IMR-90 (cell line): ENCODE measurements at regions not wholly inside any gene's neighbourhood (a gene's known extent, or its start where the extent isn't known, plus 50 kb on each side); places are given as distances from the start of the nearest gene placed in this dataset.

Experiments
- ATAC-seq: fragments of 200-7000 bp; cut with Tn5 transposase; 2 replicates; pipeline ENCODE4 v1.9.1; 2020; ENCODE audit warnings: low read depth, mild to moderate bottlenecking, moderate library complexity
- BruUV-seq: library from RNA; stranded (reverse); fragments of 400-500 nt; replicated peaks from 2 replicates; lab custom pipeline; 2021; lab: Mats Ljungman, UMichigan
- CTCF ChIA-PET: fragments of 300-600 bp; formaldehyde crosslinking; extraction: SDS; loops from one replicate; lab custom pipeline; 2021; ENCODE audit warnings: antibody characterized with exemption; lab: Yijun Ruan, JAX
- POLR2A ChIA-PET: fragments of 300-600 bp; sonication (Branson Sonifier 250); formaldehyde crosslinking; loops from one replicate; lab custom pipeline; 2022; ENCODE audit warnings: antibody characterized with exemption; ENCODE audit not compliant: unreplicated experiment; lab: Charles Lee
- DNase-seq: peaks from one replicate; pipeline ENCODE4 v3.0.0; 2013
- H2AFZ ChIP-seq: replicated peaks from 2 replicates; pipeline ENCODE3; 2013; ENCODE audit warnings: low read length, mild to moderate bottlenecking; ENCODE audit not compliant: poor library complexity
- H2AK5ac ChIP-seq: 2 replicates; pipeline ENCODE4 v1.6.1; 2013; ENCODE audit warnings: low read depth, low read length, inconsistent platforms
- H2AK9ac ChIP-seq: replicated peaks from 2 replicates; pipeline ENCODE3; 2013; ENCODE audit warnings: mild to moderate bottlenecking, low read depth, low read length, moderate library complexity; ENCODE audit not compliant: poor library complexity
- H2BK120ac ChIP-seq: 2 replicates; pipeline ENCODE4 v1.6.1; 2013; ENCODE audit warnings: low read depth, low read length, inconsistent platforms
- H2BK15ac ChIP-seq: 3 replicates; pipeline ENCODE4 v1.6.1; 2013; ENCODE audit warnings: low read depth, low read length, inconsistent platforms
- H2BK20ac ChIP-seq: 2 replicates; pipeline ENCODE4 v1.6.1; 2013; ENCODE audit warnings: low read depth, mild to moderate bottlenecking, inconsistent platforms, low read length, moderate library complexity
- H2BK5ac ChIP-seq: 2 replicates; pipeline ENCODE4 v1.6.1; 2013; ENCODE audit warnings: mild to moderate bottlenecking, low read depth, low read length, inconsistent platforms; ENCODE audit not compliant: poor library complexity, severe bottlenecking
- H3K14ac ChIP-seq: replicated peaks from 2 replicates; pipeline ENCODE4 v1.6.1; 2013; ENCODE audit warnings: low read depth, low read length, inconsistent platforms
- H3K18ac ChIP-seq: 2 replicates; pipeline ENCODE4 v1.6.1; 2013; ENCODE audit warnings: low read depth, low read length, control low read depth
- H3K23ac ChIP-seq: 2 replicates; pipeline ENCODE4 v1.6.1; 2013; ENCODE audit warnings: low read depth, low read length, inconsistent platforms
- H3K27ac ChIP-seq: 2 replicates; pipeline ENCODE4 v1.5.1; 2013; ENCODE audit warnings: mild to moderate bottlenecking, control low read depth, low read length; ENCODE audit not compliant: insufficient read depth
- H3K27me3 ChIP-seq: 2 replicates; pipeline ENCODE4 v1.6.1; 2013; ENCODE audit warnings: low read length; ENCODE audit not compliant: control insufficient read depth, insufficient read depth
- H3K36me3 ChIP-seq: 2 replicates; pipeline ENCODE4 v1.6.1; 2013; ENCODE audit warnings: low read length, mixed read lengths; ENCODE audit not compliant: control insufficient read depth, insufficient read depth
- H3K4ac ChIP-seq: 2 replicates; pipeline ENCODE4 v1.6.1; 2013; ENCODE audit warnings: low read depth, low read length, inconsistent platforms
- H3K4me1 ChIP-seq: 2 replicates; pipeline ENCODE4 v1.6.1; 2013; ENCODE audit warnings: low read length, mixed read lengths; ENCODE audit not compliant: control insufficient read depth, insufficient read depth
- H3K4me2 ChIP-seq: 2 replicates; pipeline ENCODE4 v1.6.1; 2013; ENCODE audit warnings: low read depth, mild to moderate bottlenecking, control low read depth, low read length, moderate library complexity
- H3K4me3 ChIP-seq: 2 replicates; pipeline ENCODE4 v1.5.1; 2013; ENCODE audit warnings: low read depth, mild to moderate bottlenecking, control low read depth, low read length, moderate library complexity; ENCODE audit not compliant: insufficient read depth
- H3K56ac ChIP-seq: 2 replicates; pipeline ENCODE4 v1.6.1; 2013; ENCODE audit warnings: low read length, inconsistent platforms; ENCODE audit not compliant: insufficient read depth; ENCODE audit errors: extremely low read depth
- H3K79me1 ChIP-seq, 2 experiments: 2 replicates each; pipeline ENCODE4 v1.6.1; 2013; ENCODE audit warnings: low read length in 2 of 2, inconsistent platforms in 1 of 2, low read depth in 1 of 2
- H3K9ac ChIP-seq: 2 replicates; pipeline ENCODE4 v1.6.1; 2013; ENCODE audit warnings: low read depth, low read length, control low read depth
- H3K9me1 ChIP-seq: 2 replicates; pipeline ENCODE4 v1.6.1; 2013; ENCODE audit warnings: low read length, inconsistent platforms; ENCODE audit not compliant: insufficient read depth
- H3K9me3 ChIP-seq: 2 replicates; pipeline ENCODE4 v1.6.1; 2013; ENCODE audit warnings: low read length; ENCODE audit not compliant: control insufficient read depth, insufficient read depth
- H4K20me1 ChIP-seq: 2 replicates; pipeline ENCODE4 v1.6.1; 2013; ENCODE audit warnings: low read length, inconsistent platforms; ENCODE audit not compliant: insufficient read depth
- H4K5ac ChIP-seq: 2 replicates; pipeline ENCODE4 v1.6.1; 2013; ENCODE audit warnings: mild to moderate bottlenecking, low read depth, low read length, control low read depth
- H4K8ac ChIP-seq, 2 experiments: 2 replicates each; pipeline ENCODE4 v1.6.1; 2013; ENCODE audit warnings: low read depth in 2 of 2, low read length in 2 of 2, control low read depth in 1 of 2, inconsistent platforms in 1 of 2
- H4K91ac ChIP-seq: 2 replicates; pipeline ENCODE4 v1.6.1; 2013; ENCODE audit warnings: low read depth, low read length, inconsistent platforms; ENCODE audit not compliant: insufficient read depth
- NFE2L2 ChIP-seq: fragments of 150-350 bp; IDR thresholded peaks from 2 replicates; pipeline ENCODE4 v1.6.1; 2016; ENCODE audit warnings: low read depth, mild to moderate bottlenecking, low read length
- POLR2A ChIP-seq: IDR thresholded peaks from 2 replicates; pipeline ENCODE4 v1.6.1; 2012; ENCODE audit warnings: mild to moderate bottlenecking, low read depth, low read length
- RCOR1 ChIP-seq: IDR thresholded peaks from 2 replicates; pipeline ENCODE4 v1.6.1; 2012; ENCODE audit warnings: mild to moderate bottlenecking, low read length, improper control_type of control experiment; ENCODE audit not compliant: insufficient replicate concordance
- WGBS, 2 experiments: methylation state at CpG; one replicate each; pipeline versions ENCODE4 v1.1.5 to v1.1.7; 2013; ENCODE audit warnings: missing lambda C conversion rate in 2 of 2; ENCODE audit not compliant: insufficient read length in 1 of 2; ENCODE audit errors: extremely low coverage in 2 of 2; 5-methylcytosine and 5-hydroxymethylcytosine counted together
- dilution Hi-C: fragments of 300-500 bp; cut with HindIII; formaldehyde crosslinking; loops from one replicate; pipeline ENCODE4 v1.14.3; 2018; ENCODE audit warnings: low sequenced_read_pairs; ENCODE audit not compliant: unreplicated experiment
- in situ Hi-C: fragments of 300-500 bp; cut with MboI; formaldehyde crosslinking; loops from 3 replicates; pipeline ENCODE4 v1.14.3; 2019; ENCODE audit warnings: low sequenced_read_pairs, inconsistent platforms, mixed read lengths
- intact Hi-C: fragments of 100-400 bp; cut with micrococcal nuclease; formaldehyde crosslinking; loops from 2 replicates; pipeline ENCODE4 v1.10.0; 2022

DNA sequence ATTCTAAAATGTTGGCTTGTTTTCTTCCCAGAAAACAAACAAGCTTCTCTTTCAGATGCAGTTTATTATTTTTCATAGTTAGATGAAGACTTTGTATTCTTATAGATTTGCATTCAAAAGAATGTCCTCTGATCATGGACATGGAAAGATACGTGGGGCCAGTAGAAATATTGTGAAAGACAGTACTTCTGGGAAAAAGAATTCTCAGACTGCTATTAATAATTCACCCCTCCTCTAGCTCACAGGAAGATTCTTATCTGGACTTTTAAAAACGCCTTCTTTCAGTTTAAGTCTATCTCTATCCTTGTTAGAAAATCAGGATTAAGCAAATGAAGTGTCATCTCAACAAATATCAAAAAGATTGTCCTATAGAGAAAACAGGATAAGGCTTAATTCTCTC, 514.1 kb upstream of the ADAMTS9 start:
- intact Hi-C loops, result no loop called here
- no peak overlapping the region for H3K9ac ChIP-seq

More for the DNA sequence above, 514.1 kb upstream of the ADAMTS9 start:
- ChIA-PET CTCF (interaction anchor here (0.6 to 0.7 kb wide), 2 partner anchors 18 to 696 kb away, joined by 3 to 4 read pairs; no protein-coding TSS in a partner anchor), POLR2A (no interaction called here)
- Histone ChIP-seq H3K56ac (no peak overlapping the region), H3K79me1 (no peaks in the 10 kb centered on the region), H3K9me3 (no peaks in the 10 kb centered on the region), H2AK5ac (no peak overlapping the region), H2AK9ac (no peak overlapping the region), H2BK20ac (no peak overlapping the region), H4K91ac (no peak overlapping the region), H3K9me1 (no peaks in the 10 kb centered on the region), H4K5ac (no peak overlapping the region), H3K27me3 (peaks cover 4% of the 10 kb centered on the region), H4K20me1 (no peaks in the 10 kb centered on the region), H3K36me3 (no peaks in the 10 kb centered on the region), H3K18ac (no peak overlapping the region), H3K23ac (no peak overlapping the region), H2BK15ac (no peak overlapping the region), H2BK120ac (no peak overlapping the region), H3K4ac (no peak overlapping the region), H3K4me2 (no peak overlapping the region), H3K4me1 (no peaks in the 10 kb centered on the region), H2BK5ac (no peak overlapping the region), H3K14ac (no peak overlapping the region), H2AFZ (no peak overlapping the region), H3K27ac (no peak overlapping the region), H3K4me3 (no peak overlapping the region), H4K8ac (no peak overlapping the region)
- TF ChIP-seq NFE2L2, result no peak
- TF ChIP-seq RCOR1, result no peak
- no peak for TF ChIP-seq POLR2A
- in situ Hi-C loops (no loop called here), dilution Hi-C loops (no loop called here)
- DNase-seq (no peak), ATAC-seq (no peak)
- WGBS, 2 experiments, result no CpG with 5 or more reads among the region's 2 CpGs
- no TSS peak for BruUV-seq
